NCI-H128 (cell line): ENCODE measurements at regions not wholly inside any gene's neighbourhood (a gene's known extent, or its start where the extent isn't known, plus 50 kb on each side); places are given as distances from the start of the nearest gene placed in this dataset.
A peak's percentile ranks its signal among the peaks of the same experiment; 100 is the strongest.

Experiments
- DNase-seq: peaks from one replicate; lab custom pipeline; 2025; ENCODE audit not compliant: unreplicated experiment; lab: John Stamatoyannopoulos, UW

DNA sequence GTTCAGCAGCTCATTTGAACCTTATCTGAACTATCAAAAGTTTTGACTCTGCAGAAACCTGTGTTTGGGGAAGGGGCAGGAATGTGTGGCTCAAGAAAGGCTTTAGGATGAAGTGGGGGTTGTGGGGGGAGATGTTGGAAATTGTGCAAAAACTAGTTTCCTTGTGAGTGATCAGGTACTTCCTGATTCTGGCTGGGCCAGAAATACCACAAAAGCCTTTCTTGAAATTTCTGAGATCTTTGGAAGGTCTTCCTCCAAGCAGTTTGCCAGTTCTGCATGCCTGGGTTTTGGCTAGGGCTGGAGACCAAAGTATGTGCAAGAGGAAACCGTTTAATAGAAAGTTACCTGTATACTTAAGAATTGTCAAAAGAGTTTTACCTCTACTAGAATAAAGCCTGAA lies 116.6 kb downstream of the BMP2 start:
- no peak for DNase-seq

DNA sequence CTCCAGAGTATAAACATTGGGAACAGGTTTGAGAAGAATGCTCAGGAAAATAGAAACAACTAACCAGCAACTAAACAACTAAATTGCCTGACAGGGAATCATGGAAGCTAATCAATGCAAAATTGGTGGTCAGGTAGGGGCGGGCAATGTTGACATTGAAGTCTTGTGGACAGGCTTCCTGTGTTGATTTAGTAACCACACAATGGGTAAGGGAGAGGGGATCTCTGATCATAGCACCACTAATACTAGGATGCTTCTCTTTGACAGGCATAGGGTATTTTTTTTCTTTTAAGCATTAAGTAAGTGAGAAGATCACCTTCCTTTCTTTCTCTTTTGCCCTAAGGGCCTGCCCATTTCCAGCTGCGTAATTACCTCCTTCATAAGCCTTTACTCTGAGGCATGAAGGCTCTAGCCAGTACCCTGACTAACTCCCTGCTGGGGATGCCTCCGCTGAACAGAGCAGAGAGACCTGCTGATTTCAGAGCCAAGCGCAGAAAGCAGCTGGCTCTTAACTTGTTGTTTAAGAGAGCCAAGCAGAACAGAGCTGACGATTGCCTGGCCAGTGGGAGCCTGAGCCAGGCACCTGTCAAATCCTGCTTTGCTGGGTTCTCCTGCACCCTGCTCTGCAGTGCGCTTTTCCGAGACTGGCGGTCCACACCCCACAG lies 118.7 kb downstream of the BMP2 start:
- peak; percentile 36 for DNase-seq

DNA sequence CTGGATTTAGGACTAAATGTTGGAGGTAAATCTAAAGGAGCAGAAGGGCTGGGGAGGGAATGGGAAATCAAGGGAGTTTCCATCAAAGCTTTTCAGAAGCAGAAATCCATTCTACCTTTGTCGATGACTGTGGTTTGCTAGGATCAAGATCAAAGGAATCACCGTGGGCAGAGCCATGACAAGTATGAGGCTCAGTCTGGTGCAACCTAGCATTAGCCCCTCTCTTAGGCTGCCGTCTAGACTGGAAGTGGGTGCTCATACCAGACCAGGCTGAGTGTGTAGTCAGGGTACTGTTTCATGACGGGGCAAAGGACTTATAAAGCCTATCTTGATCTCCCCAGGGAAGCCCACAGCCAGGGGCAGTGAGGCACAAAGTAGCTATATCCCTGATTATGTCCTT lies 120.5 kb downstream of the BMP2 start:
- no peak for DNase-seq

DNA sequence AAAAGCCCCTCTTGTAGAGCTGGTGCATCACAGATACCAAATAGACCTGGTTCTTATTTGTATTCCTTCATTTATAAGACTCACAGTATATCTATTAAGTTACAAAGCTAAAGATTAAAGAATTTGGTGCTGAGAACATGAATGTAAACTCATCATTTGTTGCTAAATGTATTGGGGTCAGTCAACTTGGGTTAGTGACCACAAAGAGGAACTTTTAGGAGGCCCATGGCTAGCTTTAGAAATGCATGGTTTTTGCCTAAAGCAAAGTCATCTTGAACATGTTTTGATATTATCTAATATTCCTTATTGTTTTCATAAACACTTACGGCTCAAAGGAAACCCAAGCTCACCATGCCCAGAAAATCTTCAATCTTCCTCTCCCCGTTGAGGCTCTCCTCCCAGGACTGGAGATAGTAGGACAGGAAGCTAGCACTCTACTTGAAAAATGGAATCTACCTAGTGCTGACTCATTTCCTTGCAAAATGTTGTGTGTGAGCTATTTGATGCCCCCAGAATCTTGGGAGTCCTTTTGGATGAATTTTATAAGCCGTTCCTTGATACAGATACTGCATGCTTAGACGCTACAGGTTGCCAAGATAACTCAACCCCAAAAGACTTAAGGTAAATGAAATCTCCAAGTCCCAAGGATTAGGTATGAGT lies 121.4 kb downstream of the BMP2 start:
- no peak for DNase-seq

DNA sequence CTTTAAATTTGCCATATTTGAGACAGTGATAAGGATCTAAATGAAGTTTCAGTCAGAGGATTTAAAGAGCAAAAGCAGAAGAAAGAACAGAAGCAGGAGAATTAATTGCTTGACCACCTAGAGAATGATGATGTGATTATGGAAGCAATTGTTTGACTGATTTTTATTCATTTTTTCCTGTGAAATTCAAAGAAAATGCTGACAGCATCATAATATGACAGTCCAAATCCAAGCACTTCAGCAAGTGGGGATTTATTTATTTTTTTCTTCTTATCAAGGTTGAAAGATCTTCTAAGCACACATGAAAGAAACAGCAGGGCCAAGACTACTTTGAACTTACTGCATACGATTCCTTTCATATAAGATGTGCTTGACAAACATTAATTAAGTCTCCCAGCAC lies 125.2 kb downstream of the BMP2 start:
- DNase-seq: no peak

DNA sequence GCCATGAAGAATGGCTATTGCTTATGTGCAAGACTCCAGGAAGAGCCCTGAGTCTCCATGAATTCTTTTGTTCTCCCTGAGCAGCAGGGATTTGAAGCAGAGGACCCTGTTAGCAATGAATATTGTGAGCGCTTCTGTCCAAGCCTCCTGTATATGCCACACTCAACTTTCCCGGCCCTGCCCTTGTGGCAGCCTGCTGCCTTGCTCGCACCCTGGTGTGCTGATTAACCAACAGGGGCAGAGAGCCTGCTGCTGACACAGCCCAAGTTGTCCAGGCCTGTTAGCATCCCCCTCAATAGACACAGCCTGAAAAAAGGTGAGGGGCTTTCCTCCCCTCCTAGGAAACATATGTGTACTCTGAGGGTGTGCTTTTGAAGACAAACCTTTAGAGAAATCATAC lies 131.4 kb downstream of the BMP2 start:
- no peak for DNase-seq

DNA sequence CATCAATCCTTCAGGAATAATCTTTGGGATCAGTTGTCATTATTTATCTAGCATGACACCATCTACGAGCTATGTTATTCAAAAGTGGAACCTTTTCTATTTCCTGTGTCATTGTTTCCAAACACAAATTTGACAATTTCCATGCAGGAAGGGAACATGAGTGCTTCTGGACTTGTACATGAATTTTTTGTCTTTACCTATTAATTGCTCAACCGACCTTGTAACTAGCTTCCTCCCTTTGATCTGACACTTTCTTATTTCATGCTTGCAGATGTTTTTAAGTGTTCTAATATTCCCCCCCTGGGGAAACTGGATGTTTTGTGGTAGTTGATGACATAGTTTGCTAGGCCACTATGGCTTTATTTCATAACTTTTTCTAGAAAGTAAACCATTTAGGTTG lies 139.4 kb downstream of the BMP2 start:
- no peak for DNase-seq

DNA sequence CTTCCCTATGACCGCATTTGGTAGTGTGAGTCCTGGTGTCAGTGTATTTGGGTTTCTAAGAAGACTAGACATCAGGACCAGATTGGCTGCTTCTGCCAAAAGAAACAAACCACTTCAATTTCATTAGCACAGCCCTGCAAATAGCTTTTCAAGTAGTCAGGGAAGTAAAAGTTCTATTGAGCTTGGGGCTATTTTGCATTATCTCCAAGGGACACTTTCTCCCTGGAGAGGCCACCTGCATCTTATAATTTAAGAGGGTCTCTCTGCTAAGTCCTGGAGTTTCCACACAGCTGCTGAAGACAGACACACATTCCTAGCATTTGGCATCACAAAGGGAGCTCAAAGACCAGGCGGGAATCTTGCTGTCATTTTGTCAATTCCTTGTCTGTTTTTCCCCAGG lies 141.2 kb downstream of the BMP2 start:
- DNase-seq: peak; percentile 19

DNA sequence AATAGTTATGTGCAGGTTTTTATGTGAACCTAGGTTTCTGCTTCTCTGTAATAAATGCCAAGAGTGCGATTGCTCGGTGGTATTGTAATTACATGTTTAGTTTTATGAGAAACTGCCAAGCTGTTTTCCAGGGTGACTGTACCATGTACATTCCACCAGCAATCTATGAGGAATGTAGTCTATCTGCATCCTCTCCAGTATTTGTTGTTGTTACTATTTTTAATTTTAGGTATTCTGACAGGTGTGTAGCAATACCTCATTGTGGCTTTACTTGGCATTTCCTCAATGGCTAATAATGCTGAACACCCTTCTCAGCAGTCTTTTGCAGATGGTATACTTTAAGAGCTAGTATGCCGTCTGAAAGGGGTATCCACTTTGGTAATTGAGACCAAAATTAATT lies 142.1 kb downstream of the BMP2 start:
- DNase-seq: no peak

DNA sequence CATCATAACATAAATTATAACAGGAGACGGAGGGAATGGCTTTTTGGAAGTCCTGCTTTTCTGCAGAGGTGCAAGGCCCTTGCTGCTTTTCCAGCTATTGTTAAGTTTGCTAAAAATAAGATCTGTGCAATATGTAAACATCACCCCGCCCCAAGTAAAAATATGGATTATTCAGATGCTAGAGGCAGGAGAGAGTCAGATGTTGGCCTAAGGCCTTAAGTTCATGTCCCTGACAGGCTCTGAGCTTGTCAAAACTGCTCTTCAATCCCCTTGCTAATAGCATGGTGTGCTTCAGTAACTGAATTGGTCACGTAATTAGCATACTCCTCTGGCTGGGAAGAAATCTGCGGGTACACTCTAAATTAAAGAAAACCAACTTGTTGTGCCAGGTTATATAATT lies 147.5 kb downstream of the BMP2 start:
- no peak for DNase-seq

DNA sequence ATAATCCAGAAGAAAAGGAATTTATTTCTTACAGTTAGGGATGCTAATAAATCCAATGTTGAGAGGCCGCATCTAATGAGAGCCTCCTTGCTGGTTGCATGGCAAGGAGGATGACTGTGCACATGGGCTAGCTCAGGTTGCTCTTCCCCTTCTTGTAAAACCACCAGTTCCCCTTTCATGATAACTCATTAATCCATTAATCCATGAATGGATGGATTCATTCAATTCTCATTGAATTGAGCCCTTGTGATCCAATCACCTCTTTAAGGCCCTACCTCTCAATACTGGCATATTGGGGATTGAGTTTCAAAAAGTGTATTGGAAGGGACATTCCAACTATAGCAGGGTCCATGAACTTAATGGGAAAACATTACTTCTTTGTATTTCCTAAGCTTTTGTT lies 149.5 kb downstream of the BMP2 start:
- no peak for DNase-seq

DNA sequence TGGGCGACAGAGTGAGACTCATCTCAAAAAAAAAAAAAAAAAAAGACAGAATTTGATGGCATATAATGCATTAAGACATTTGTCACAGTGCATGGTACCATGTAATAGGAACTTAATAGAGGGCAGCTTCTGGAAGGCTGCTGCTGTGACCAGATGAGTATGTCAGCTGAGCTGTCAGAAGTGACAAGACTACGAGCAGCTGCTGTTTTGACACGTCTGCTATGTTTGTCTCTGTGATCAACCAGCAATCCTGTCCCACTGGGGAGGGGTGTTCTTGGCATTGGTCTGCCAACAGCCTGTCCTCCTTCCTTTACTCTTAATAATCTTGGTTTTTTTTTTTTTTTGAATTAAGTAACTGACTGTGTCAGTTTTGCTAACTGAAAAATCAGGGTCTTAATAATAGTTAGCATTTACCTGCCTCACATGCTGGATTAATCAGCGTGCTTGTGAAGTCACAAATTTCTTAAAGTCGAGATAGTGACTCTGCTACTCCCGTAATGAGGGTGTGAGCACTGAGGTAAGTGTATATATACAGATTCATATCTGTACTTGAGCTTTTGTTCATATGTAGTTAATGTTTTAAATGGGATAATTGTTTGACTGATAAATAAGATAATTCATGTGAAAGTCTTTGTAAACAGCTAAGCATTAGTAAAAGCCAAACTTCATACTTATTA lies 152.4 kb downstream of the BMP2 start:
- DNase-seq: no peak

DNA sequence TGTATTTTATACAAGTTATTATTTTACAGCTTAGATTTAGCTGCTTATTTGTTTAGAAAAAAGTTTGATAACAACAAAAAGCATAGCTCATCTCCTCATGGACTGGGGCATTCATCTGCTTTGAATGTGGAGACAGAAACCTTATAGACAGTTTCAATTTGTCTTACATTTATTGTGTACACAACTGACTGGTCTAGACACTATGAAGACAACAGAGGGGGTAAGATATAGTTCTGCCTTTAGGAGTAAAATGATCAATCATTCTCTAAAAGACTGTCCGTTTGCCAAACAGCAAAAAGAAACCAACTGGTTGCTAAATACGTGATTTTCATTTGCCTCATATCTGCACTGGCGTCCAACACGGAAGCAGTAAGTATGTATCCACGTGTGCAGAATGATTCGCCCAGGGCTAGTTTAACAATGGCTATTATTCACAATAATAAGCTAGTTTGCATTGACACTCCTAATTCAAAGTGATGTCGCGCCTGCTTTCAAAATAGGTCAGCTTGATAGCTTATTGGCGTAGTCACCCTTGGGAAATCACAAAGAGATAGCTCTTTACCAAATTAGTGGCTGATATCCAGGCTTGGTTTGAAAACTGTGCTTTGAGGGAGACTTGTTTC lies 153.6 kb downstream of the BMP2 start:
- DNase-seq: no peak

DNA sequence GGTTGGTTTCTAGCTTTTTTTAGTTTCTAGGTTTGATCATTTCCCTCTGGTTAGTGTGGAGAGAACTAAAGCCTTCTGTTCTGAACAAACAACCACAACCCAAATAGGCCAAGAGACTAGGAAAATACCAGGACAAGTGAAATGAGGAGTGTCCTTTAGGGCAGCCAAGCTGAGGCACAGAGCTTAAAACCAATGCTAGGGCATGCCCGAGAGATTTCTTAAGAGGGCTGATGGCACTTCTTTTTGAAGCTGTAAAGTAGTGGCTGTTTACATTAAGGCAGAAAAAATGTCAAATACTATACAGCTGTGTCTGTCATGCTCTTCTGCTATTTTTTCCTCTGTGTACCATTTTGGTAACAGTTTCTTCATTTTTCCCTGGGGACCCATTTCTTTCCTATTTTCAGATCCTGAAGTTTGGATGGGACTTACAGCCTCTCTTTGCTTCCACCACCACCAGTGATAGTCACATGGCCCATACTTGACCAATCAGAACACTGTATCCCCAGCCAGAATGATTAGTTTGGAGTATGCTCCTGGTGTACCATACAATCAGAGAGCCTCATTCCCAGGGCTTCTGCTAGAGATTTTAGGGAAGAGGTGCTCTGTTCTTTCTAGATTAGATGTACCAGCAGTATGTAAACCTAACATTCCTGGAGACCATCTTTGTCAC lies 154.4 kb downstream of the BMP2 start:
- DNase-seq: no peak

DNA sequence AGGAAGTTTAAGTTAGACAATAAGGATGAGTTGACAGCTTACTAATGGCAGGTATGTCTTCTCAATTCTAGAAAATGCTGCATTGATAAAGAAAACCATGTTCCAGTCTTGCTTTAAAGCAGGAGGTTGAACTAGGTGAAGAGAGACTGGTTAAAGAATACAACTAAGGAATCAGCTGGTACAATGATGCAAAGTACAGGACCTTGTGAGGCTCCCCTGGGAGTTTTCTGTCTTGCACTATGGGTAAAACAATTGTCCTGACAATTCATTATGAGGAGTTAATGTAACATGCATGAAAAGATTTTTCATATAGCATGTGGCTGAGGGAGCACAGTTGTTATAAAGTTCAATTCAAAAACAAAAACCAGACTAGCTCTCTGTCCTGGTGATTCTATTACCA lies 157.2 kb downstream of the BMP2 start:
- no peak for DNase-seq

DNA sequence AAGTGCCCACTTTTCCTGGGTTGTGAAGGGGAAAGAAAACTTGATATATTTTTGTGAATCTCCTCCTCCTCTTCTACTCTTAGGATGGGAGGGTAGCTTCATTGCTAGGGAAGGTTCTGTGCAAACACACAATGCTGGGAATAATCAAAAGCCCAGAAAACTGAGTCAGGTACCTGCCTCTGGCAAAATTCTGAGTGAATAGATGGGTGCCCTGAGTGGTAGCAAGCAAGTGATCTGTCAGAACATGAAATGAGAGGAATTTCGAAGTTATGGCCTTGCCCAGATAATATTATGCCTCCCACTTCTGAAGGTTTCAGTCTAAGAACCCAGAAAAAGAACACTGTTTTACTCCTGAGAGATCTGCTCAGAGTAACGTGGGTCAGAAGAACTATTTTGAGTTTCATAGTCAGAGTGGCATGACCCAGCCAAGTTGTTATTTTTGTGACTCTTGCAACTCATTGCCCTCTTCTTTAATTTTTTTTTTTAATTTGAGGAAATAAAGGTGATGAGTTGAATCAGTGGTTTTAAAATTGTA lies 158.3 kb downstream of the BMP2 start:
- DNase-seq: no peak

DNA sequence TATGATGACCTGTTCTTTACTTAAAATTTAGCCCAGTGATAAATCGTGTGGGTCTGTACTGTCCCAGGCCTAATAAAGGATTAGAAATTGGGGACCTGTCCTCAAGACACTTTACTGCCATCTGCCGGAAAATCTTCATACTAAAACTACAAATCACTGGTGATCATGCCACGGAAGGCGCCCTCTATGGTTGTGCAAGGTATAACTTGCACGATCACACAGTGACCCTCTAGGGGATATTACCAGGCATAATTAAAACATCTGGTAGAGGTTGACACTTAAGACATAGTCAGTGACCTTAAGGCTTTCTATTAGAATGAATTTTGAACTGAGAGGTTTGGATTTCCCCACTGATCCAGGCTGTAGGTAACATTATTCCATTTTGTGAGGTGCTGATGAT lies 172.6 kb downstream of the BMP2 start:
- DNase-seq: no peak

DNA sequence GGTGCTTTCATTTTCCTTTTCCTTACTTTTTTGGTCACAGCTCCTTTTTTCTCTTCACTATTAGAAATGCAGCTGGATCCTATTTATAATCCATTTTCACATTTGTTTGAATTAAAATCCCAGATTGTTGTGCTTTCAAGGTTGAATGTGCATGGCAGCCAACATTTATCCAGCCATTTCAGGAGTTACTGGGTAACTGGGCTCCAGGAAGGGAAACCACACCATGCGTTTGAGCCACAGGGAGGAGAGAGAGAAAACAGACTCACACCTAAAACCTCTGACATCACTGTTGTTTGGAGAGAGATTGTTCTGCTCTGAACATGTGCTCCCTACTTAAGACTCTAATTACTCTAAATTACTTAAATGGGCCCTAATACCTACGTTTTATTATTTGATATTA lies 173.4 kb downstream of the BMP2 start:
- no peak for DNase-seq

DNA sequence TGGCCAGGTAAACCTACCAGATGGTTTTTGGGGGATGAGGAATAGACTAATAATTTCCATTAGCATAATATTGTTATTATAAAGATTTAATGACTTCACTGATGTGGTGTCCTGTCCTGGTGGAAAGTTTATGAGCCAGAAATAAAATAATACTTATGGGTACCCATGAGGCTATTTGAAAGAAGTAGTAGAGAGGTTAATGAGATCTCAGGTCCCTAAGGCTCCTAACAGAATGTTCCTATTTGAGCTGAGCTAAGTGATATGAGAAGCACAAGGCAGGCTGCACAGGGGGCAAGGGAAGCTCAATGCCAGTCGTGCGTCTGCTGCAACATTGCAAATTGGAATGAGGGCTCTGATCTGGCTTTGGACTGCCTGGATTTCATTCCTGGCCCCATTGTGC lies 174.1 kb downstream of the BMP2 start:
- no peak for DNase-seq

DNA sequence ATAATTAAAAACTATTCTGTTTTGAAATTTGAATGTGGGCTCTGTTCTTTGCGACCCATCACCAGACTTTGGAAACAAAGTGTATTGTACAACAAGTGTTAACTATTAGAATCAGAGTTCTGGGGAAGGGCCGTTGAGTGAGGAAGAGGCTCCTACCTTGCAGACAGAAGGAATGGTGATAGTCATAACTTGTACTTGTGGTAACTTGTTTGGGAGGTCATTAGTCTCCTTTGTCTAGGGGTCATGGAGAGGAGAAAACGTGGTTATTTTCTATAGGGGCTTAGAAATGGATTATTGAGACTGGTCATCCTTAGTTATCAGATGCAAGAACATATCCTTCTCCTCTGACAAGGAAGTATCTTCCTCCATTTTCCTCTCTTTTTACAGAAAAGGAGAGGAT lies 174.8 kb downstream of the BMP2 start:
- no peak for DNase-seq

DNA sequence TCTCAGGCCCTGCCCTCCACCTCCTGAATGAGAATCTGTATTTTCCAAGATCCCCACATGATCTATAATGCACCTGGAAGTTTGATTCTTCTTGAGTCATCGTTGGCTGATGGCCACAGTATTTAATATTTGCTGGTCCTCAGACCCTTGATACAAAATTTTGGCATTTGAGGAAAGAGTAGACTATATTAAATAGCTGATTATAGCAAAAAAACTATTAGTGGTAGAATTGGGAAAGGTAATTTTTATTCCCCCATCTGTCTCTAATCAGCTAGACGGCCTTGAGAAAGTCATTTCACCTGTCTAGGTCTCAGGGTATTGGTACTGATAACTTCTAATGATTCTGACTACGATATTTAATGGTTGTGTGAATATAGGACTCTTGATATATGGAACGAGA lies 176.8 kb downstream of the BMP2 start:
- DNase-seq: no peak
